ENCODE measurements at regions not wholly inside any gene's neighbourhood (a gene's known extent, or its start where the extent isn't known, plus 50 kb on each side); places are given as distances from the start of the nearest gene placed in this dataset.

DNA sequence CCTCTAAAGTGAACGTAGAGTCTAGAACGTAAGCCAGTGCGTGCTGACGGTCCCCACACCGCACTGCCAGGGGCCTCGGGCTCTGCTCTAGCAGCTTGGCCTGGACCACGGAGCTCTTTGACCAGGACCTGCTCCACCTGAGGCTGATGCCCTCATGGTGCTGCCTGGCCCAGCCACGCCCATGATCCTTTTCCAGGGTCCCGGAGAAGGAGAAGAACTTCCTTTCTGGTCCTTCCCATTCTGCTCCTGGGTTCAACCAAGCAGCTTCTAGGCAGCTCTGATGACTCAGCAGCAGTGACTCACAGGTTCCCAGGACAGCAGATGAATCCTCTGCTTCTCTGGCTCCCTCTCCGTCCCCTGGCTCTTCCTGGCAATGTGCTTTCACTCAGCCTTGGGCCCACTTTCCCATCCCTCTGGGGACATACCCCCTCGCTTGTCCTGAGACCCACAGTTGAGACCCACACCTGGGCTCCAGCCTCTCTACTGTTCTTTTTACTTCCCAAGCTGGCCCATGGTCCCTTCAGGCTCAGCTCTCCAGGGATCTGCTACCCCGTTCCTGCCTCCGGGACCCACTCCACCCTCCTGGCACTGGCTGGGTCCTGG, 246.3 kb upstream of the RAB4A start:
- no peak overlapping the region for H3K9ac ChIP-seq (ENCODE audit: low read length in 2 of 2)
- H3K4me3 ChIP-seq (ENCODE audit: low read length in 2 of 2): no peak overlapping the region
- H3K27ac ChIP-seq (ENCODE audit: low read length): no peak overlapping the region
- H3K36me3 ChIP-seq (ENCODE audit: control insufficient read depth in 2 of 2, insufficient read depth in 2 of 2, low read length in 2 of 2): no peaks in the 10 kb centered on the region
- H3K27me3 ChIP-seq (ENCODE audit: control insufficient read depth in 1 of 2, insufficient read depth in 2 of 2, low read length in 2 of 2): no peaks in the 10 kb centered on the region
- H3K4me1 ChIP-seq (ENCODE audit: control insufficient read depth, insufficient read depth, low read length): peaks cover 14% of the 10 kb centered on the region
- H3K9me3 ChIP-seq (ENCODE audit: control insufficient read depth in 2 of 2, low read length in 2 of 2): no peaks in the 10 kb centered on the region

DNA sequence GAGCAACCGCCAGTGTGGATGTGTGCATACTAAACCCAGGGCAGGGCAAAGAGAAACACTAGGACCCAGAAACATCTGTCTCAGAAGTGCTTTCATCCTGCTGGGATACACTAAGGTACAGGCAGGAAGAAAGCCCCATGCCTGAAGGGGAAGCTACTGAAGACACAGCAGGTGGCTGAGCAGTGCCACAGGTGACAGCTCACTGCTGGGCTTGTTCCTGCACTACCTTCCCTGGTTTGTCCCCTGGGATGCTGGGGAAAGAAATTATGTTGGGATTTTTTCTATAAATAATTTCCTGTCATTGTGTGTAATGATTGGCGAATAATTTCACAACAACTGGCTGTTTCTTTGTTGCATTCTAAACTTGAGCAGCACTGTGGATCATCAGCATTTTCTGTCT, 245.3 kb upstream of the RAB4A start:
- Histone ChIP-seq H3K4me3 (ENCODE audit: low read length in 2 of 2) (no peak overlapping the region), H3K9ac (ENCODE audit: low read length in 2 of 2) (no peak overlapping the region), H3K27ac (ENCODE audit: low read length) (no peak overlapping the region), H3K9me3 (ENCODE audit: control insufficient read depth in 2 of 2, low read length in 2 of 2) (no peaks in the 10 kb centered on the region), H3K36me3 (ENCODE audit: control insufficient read depth in 2 of 2, insufficient read depth in 2 of 2, low read length in 2 of 2) (no peaks in the 10 kb centered on the region), H3K4me1 (ENCODE audit: control insufficient read depth, insufficient read depth, low read length) (peaks cover 14% of the 10 kb centered on the region), H3K27me3 (ENCODE audit: control insufficient read depth in 1 of 2, insufficient read depth in 2 of 2, low read length in 2 of 2) (no peaks in the 10 kb centered on the region)

DNA sequence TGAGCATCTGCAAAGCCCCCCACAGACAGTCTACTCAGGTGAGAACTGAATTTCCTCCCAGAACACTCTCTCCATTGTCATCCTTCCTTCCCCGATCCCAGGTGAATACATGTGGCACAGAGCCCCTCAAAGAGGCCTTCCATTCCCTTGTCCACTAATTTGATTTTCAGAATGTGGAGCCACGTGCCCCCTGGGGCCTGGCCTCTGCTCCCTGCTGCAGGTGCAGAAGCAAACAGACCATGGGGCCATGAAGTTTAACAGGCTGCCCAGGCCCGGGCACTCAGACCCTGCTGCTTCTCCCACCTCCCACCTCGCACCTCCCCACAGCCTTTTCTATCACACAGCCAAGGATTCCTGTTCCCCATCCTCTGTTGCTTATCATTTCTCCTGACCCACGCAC, 243.8 kb upstream of the RAB4A start:
- H3K4me1 ChIP-seq (ENCODE audit: control insufficient read depth, insufficient read depth, low read length): peaks cover 14% of the 10 kb centered on the region
- H3K9me3 ChIP-seq (ENCODE audit: control insufficient read depth in 2 of 2, low read length in 2 of 2): no peaks in the 10 kb centered on the region
- H3K9ac ChIP-seq (ENCODE audit: low read length in 2 of 2): no peak overlapping the region
- H3K27ac ChIP-seq (ENCODE audit: low read length): no peak overlapping the region
- H3K36me3 ChIP-seq (ENCODE audit: control insufficient read depth in 2 of 2, insufficient read depth in 2 of 2, low read length in 2 of 2): no peaks in the 10 kb centered on the region
- no peak overlapping the region for H3K4me3 ChIP-seq (ENCODE audit: low read length in 2 of 2)
- H3K27me3 ChIP-seq (ENCODE audit: control insufficient read depth in 1 of 2, insufficient read depth in 2 of 2, low read length in 2 of 2): no peaks in the 10 kb centered on the region

DNA sequence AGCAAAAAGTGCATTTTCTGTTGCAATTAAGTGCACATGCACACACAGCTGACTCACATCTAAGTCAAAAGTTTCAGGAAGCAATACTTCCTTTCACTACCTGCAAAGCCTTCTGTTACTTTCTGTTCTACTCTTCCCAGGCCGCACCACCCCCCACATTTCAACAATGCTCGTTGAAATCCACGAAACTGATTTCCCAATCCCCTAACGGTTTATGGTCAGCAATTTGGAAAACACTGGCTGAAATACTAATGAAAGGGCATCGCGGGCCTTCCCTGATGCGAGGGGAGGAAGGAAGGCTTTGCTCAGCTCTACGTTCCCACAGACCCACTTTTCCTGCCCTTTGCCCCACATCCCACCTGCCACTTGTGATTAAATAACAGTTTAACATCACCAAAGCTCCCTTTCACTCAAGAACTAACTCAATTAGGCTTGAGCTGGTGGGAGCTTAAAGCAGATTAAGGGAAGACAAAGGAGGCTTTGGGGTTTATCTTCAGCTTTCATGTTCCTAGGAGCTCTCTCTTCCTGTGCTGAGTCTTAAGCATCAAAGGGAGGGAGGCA, 243.2 kb upstream of the RAB4A start:
- peaks cover 14% of the 10 kb centered on the region for H3K4me1 ChIP-seq (ENCODE audit: control insufficient read depth, insufficient read depth, low read length)
- H3K36me3 ChIP-seq (ENCODE audit: control insufficient read depth in 2 of 2, insufficient read depth in 2 of 2, low read length in 2 of 2): no peaks in the 10 kb centered on the region
- no peak overlapping the region for H3K9ac ChIP-seq (ENCODE audit: low read length in 2 of 2)
- no peak overlapping the region for H3K4me3 ChIP-seq (ENCODE audit: low read length in 2 of 2)
- H3K9me3 ChIP-seq (ENCODE audit: control insufficient read depth in 2 of 2, low read length in 2 of 2): no peaks in the 10 kb centered on the region
- no peaks in the 10 kb centered on the region for H3K27me3 ChIP-seq (ENCODE audit: control insufficient read depth in 1 of 2, insufficient read depth in 2 of 2, low read length in 2 of 2)
- no peak overlapping the region for H3K27ac ChIP-seq (ENCODE audit: low read length)

DNA sequence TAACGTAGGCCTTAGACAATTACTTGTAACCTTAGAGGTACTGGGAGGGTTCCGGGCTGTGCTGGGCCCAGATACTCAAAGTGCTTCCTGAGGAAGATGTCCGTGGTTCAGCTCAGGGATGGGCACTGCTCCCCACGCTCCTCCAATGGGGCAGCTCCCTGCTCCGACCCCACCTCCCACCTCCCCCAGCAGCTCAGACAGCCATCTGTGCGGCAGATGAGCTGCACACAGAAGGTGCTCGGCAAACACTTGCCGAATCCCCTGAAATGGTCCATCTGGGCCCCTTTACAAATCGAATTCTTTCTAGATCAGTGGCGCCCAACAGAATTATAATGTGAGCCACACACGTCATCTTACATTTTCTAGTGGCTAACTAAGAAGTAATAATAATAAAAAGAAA, 242.4 kb upstream of the RAB4A start:
- H3K36me3 ChIP-seq (ENCODE audit: control insufficient read depth in 2 of 2, insufficient read depth in 2 of 2, low read length in 2 of 2): no peaks in the 10 kb centered on the region
- no peak overlapping the region for H3K9ac ChIP-seq (ENCODE audit: low read length in 2 of 2)
- H3K27ac ChIP-seq (ENCODE audit: low read length): no peak overlapping the region
- H3K27me3 ChIP-seq (ENCODE audit: control insufficient read depth in 1 of 2, insufficient read depth in 2 of 2, low read length in 2 of 2): no peaks in the 10 kb centered on the region
- no peak overlapping the region for H3K4me3 ChIP-seq (ENCODE audit: low read length in 2 of 2)
- peaks cover 11% of the 10 kb centered on the region for H3K4me1 ChIP-seq (ENCODE audit: control insufficient read depth, insufficient read depth, low read length)
- no peaks in the 10 kb centered on the region for H3K9me3 ChIP-seq (ENCODE audit: control insufficient read depth in 2 of 2, low read length in 2 of 2)

DNA sequence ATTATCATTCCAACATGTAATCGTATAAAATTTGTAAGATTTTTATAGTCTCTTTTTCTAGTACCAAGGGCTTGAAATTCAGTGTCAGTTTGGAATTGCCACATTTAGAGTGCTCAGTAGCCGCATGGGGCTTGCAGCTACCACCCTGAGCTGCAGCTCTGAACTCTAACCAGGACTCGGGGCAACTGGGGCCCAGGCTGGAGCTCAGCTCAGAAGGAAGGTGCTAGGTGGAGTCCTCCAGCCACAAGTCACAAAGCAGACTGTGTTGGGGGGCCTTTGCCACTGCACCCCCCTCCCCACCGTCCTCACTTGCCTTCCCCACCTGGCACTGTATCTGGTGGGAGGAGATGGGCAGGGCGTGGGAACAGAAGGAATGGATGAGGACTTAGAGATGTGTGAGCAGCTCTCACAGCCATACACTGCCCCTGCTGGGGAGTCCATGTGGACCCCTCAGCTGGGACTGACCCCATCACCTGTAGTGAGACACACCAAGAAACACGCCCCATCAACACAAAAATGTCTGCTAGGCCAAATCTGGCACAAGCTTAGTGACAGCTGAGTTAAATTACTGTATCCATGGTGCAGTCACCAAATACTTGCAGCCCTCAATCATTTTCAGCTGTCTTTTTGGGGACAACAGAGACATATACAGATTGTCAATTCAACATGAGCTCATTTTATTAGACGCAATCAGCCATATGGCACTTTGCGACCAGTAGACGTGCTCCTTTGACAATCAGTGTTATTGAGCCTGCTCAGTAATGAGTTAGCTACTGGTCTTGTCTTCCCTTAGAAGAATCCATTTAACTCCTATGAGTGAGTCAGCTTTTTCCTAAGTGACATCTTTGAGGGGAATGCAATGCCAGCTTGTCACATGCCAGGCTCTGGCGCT, 241.7 kb upstream of the RAB4A start:
- Histone ChIP-seq H3K4me1 (ENCODE audit: control insufficient read depth, insufficient read depth, low read length) (peaks cover 12% of the 10 kb centered on the region), H3K4me3 (ENCODE audit: low read length in 2 of 2) (no peak overlapping the region), H3K9ac (ENCODE audit: low read length in 2 of 2) (no peak overlapping the region), H3K27me3 (ENCODE audit: control insufficient read depth in 1 of 2, insufficient read depth in 2 of 2, low read length in 2 of 2) (no peaks in the 10 kb centered on the region), H3K9me3 (ENCODE audit: control insufficient read depth in 2 of 2, low read length in 2 of 2) (no peaks in the 10 kb centered on the region), H3K27ac (ENCODE audit: low read length) (no peak overlapping the region), H3K36me3 (ENCODE audit: control insufficient read depth in 2 of 2, insufficient read depth in 2 of 2, low read length in 2 of 2) (no peaks in the 10 kb centered on the region)

DNA sequence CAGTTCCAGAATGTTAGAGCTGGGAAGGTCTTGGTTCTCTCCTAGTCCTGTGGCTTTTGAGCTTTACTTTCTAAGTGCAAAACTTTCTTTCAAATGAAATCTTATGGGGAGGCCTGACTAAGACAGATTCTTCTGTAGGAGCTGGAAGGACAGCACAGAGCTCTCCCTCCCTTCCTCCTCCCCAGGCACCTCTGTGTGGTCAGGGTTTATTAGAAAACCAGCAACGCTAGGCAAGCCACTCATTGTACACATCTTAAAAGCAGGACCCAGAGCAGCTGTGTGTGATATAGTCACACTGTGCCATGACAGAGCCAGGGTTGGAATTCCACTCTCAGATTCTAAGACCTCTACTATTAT, 241.1 kb upstream of the RAB4A start:
- H3K36me3 ChIP-seq (ENCODE audit: control insufficient read depth in 2 of 2, insufficient read depth in 2 of 2, low read length in 2 of 2): no peaks in the 10 kb centered on the region
- no peaks in the 10 kb centered on the region for H3K9me3 ChIP-seq (ENCODE audit: control insufficient read depth in 2 of 2, low read length in 2 of 2)
- H3K4me3 ChIP-seq (ENCODE audit: low read length in 2 of 2): no peak overlapping the region
- peaks cover 8% of the 10 kb centered on the region for H3K4me1 ChIP-seq (ENCODE audit: control insufficient read depth, insufficient read depth, low read length)
- no peaks in the 10 kb centered on the region for H3K27me3 ChIP-seq (ENCODE audit: control insufficient read depth in 1 of 2, insufficient read depth in 2 of 2, low read length in 2 of 2)
- H3K27ac ChIP-seq (ENCODE audit: low read length): no peak overlapping the region
- H3K9ac ChIP-seq (ENCODE audit: low read length in 2 of 2): no peak overlapping the region

DNA sequence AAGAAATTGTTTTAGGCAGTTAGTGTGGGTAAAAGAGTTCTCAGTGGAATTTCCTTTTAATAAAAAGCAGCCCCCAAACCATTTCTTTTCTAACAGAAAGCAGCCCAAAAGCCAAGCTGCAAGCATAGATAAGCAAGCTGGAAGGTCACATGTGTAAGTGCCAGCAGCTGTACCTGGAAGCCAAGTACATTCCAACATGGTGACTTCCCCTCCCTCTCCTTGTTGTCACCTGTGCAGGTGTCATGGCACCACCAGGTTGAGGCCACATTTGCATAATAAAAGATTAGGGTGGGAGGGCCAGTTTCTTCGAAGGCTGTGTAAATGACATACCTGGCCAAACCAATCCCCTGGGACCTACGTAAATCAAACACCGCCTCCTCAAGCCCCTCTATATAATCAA, 240.3 kb upstream of the RAB4A start:
- Histone ChIP-seq H3K27me3 (ENCODE audit: control insufficient read depth in 1 of 2, insufficient read depth in 2 of 2, low read length in 2 of 2) (no peaks in the 10 kb centered on the region), H3K4me3 (ENCODE audit: low read length in 2 of 2) (no peak overlapping the region), H3K9me3 (ENCODE audit: control insufficient read depth in 2 of 2, low read length in 2 of 2) (no peaks in the 10 kb centered on the region), H3K36me3 (ENCODE audit: control insufficient read depth in 2 of 2, insufficient read depth in 2 of 2, low read length in 2 of 2) (no peaks in the 10 kb centered on the region), H3K27ac (ENCODE audit: low read length) (no peak overlapping the region), H3K4me1 (ENCODE audit: control insufficient read depth, insufficient read depth, low read length) (peaks cover 6% of the 10 kb centered on the region), H3K9ac (ENCODE audit: low read length in 2 of 2) (no peak overlapping the region)

DNA sequence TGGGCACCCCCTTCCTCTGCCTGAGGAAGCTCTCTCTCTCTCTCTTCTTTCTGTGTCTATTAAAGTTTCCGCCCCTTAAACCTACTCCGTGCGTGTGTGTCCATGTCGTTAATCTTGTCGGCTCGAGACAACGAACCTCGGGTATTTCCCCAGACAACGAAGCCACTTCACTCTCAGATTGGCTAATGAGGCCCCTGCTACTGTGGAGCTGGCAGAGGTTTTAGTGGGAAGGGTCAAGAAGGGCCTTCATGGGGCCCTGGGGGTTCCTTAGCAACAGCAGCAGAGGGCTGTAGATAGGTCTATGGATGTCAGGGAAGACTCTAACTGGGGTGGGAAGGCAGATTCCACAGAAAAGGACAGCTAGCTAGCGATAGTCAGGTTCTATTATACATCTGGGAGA, 239.8 kb upstream of the RAB4A start:
- Histone ChIP-seq H3K4me3 (ENCODE audit: low read length in 2 of 2) (no peak overlapping the region), H3K9me3 (ENCODE audit: control insufficient read depth in 2 of 2, low read length in 2 of 2) (no peaks in the 10 kb centered on the region), H3K27ac (ENCODE audit: low read length) (no peak overlapping the region), H3K4me1 (ENCODE audit: control insufficient read depth, insufficient read depth, low read length) (peaks cover 6% of the 10 kb centered on the region), H3K9ac (ENCODE audit: low read length in 2 of 2) (no peak overlapping the region), H3K36me3 (ENCODE audit: control insufficient read depth in 2 of 2, insufficient read depth in 2 of 2, low read length in 2 of 2) (no peaks in the 10 kb centered on the region), H3K27me3 (ENCODE audit: control insufficient read depth in 1 of 2, insufficient read depth in 2 of 2, low read length in 2 of 2) (no peaks in the 10 kb centered on the region)

DNA sequence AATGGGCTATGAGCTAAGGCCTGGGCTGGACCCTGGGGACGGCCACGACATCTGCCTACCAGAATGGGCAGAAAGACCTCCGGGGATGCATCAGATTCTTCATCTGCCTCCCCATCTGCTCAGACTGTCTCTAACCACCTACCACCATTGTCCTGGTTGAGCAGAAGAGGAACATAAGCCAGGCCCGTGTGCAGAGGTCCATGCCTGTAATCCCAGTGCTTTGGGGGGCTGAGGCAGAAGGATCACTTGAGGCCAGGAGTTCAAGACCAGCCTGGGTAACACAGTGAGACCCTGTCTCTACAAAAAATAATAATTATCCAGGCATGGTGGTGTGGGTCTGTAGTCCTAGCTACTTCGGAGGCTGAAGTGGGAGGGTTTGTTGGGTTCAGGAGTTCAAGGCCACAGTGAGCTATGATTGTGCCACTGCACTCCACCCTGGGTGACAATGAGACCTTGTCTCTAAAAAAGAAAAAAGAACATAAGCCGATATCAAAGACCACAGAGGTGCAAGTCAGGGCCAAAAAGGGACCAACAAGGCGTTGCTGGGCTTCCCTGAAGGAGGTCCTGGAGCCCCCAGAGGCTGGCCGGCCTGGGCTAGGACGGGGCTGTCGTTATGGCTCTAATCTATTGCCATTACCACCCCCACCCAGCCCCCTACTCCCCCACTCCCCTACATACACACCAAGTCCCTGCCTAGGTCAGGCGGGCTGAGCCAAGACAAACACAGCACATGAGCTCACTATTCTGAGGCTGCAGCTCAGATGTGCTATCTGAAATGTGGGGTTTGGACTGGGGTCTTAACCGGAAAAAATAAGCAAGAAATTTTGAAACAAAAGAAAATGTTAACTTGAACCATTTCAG, 239.2 kb upstream of the RAB4A start:
- H3K27me3 ChIP-seq (ENCODE audit: control insufficient read depth in 1 of 2, insufficient read depth in 2 of 2, low read length in 2 of 2): no peaks in the 10 kb centered on the region
- no peak overlapping the region for H3K27ac ChIP-seq (ENCODE audit: low read length)
- no peak overlapping the region for H3K9ac ChIP-seq (ENCODE audit: low read length in 2 of 2)
- H3K36me3 ChIP-seq (ENCODE audit: control insufficient read depth in 2 of 2, insufficient read depth in 2 of 2, low read length in 2 of 2): no peaks in the 10 kb centered on the region
- no peaks in the 10 kb centered on the region for H3K9me3 ChIP-seq (ENCODE audit: control insufficient read depth in 2 of 2, low read length in 2 of 2)
- peaks cover 6% of the 10 kb centered on the region for H3K4me1 ChIP-seq (ENCODE audit: control insufficient read depth, insufficient read depth, low read length)
- H3K4me3 ChIP-seq (ENCODE audit: low read length in 2 of 2): no peak overlapping the region

Data from stomach smooth muscle (tissue), 2 donors.